GM12874 (cell line): ENCODE measurements at regions not wholly inside any gene's neighbourhood (a gene's known extent, or its start where the extent isn't known, plus 50 kb on each side); places are given as distances from the start of the nearest gene placed in this dataset.

Source experiments
- CTCF ChIP-seq: IDR thresholded peaks from 2 replicates; pipeline ENCODE4 v1.5.1; 2011; ENCODE audit warnings: low read depth, mild to moderate bottlenecking, control low read depth, low read length, moderate library complexity; ENCODE audit not compliant: insufficient read depth

DNA sequence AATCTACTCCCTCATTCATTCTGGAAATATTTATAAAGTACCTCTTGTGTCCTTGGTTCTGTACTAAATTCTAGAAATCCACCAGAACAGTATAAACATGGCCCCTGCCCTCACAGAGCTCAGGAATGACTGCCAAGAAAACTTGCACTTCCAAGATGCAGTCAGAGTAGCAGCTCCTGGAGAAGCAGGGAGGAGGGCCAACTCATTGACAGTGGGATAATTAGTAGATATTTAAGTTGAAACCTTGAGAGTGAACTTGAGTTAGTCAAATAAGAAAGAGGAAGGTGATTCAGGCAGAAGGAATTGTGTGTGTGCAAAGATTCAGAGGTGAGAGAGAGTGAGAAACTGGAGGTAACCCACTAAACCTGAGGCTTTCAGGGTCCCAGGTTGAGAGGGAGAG is 182.2 kb upstream of the INHBA start:
- TF ChIP-seq CTCF, result no peak

DNA sequence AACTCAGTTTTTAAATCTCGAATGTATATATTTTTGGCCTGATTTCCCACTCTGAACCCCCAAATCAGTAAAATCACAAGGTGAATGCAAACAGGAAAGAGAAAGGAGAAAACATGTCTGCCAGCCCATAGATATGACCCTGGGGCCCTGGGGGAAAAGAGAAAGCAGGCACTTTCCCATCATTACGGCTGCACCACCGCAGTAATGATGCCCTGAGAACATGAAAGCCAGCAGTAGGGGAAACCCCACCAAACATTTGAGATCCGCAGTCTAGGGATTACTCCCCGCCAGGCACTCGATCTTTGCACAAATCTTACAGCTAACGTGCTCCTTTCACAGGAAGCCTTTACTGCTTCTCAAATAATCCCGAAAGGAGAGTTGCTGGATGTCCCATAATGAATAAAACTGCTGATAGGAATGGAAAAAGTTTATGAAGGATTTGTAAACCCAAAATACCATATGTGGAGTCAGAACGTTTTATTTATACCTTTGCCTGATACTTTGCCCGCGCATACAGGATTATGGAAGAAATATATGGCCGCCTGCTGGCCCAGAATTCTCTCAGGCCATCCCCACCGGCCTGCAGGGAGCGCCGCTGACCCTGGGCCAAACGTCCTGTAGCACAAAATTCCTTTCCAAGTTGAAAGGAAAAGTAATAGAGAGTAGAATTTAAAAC is 180.0 kb upstream of the INHBA start:
- no peak for TF ChIP-seq CTCF

GRCh38 chr7:41882256-41882655 is 179.4 kb upstream of the INHBA start:
- no peak for TF ChIP-seq CTCF

GRCh38 chr7:41881331-41882130 is 178.6 kb upstream of the INHBA start:
- no peak for TF ChIP-seq CTCF

DNA sequence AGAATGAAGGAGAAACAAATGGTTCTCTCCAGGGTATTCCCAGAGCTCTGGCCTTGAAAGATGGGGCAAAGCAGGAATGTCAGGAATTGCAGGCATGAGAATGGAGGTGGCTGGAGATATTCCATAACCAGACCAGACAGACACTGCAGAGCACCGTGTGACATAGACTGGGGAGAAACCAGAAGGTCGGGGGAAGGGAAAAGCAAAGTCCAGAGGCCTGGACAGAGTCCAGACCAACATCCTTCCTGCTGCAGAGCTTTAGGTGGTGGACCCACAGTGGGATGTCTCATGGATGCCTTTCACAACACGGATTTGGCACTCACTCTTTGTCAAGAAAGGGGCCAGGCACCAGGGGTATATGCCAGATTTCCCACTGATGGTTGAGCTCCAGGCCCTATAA is 177.2 kb upstream of the INHBA start:
- TF ChIP-seq CTCF, result no peak

- no peak for TF ChIP-seq CTCF
Observed at GRCh38 chr7:41879403-41879802, 176.5 kb upstream of the INHBA start.

DNA sequence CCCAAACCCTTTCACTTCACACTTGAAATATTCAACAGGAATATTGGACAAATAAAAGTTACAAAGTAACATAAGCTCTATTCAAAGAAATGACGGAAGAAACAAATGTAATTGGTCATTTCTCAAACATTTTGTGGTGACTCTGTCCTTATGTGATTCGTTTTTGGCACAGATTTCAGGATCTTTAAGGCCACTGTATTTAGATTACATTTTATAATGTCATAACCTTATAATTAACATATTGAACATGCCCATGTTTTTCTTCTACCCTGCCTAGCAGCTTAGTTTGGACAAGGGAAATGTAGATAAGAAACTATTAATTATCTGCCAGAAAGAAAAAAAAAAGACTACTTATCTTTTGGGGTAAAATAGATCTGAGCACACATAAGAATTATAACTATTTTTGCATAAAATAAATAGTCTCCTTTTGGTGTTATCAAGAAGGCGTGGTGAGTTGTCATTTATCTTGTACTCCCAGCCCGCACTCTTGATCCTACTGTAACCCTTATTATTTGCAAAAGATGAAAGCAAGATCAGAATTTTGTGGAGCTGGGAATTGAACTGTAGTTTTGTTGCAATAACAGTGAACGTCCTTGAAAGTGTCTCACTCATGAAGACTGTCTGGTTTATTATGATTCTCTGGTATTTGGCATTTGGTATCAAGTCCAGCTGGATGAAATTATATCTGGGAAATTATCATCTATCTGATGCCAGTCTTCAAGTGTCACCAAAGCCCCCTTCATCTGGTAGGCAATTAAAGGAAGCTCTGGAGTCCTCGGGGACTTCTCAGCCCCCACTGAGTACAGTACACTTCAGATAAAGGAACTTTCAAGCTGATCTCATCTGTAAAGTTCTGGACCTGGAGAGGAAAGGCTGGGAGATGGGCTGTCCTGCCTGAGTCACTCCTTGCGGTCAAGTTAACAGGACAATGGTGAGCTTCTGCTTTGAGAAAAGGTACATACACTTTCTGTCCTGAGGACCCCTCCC is 175.7 kb upstream of the INHBA start:
- no peak for TF ChIP-seq CTCF
